ENCODE measurements at regions not wholly inside any gene's neighbourhood (a gene's known extent, or its start where the extent isn't known, plus 50 kb on each side); places are given as distances from the start of the nearest gene placed in this dataset.

GRCh38 chr6:96458771-96459170, 62.8 kb upstream of the UFL1 start:
- Histone ChIP-seq H2AFZ (ENCODE audit: low read length) (no peak overlapping the region), H4K20me1 (ENCODE audit: insufficient read depth, low read length) (no peaks in the 10 kb centered on the region), H3K79me2 (ENCODE audit: insufficient read depth, low read length) (no peaks in the 10 kb centered on the region), H3K36me3 (ENCODE audit: insufficient read depth, low read length) (no peaks in the 10 kb centered on the region), H3K27me3 (ENCODE audit: insufficient read depth, low read length) (no peaks in the 10 kb centered on the region), H3K9me3 (ENCODE audit: low read length) (no peaks in the 10 kb centered on the region), H3K27ac (ENCODE audit: low read depth, low read length, poor library complexity, severe bottlenecking) (no peak overlapping the region), H3K4me2 (ENCODE audit: low read length) (no peak overlapping the region), H3K4me1 (ENCODE audit: insufficient read depth, low read length, severe bottlenecking) (no peaks in the 10 kb centered on the region), H3K4me3 (ENCODE audit: low read depth, low read length, poor library complexity, severe bottlenecking) (no peak overlapping the region), H3K9ac (ENCODE audit: low read length) (no peak overlapping the region), H3F3A (ENCODE audit: insufficient read depth, low read length) (no peaks in the 10 kb centered on the region), H3K9me2 (ENCODE audit: low read depth, low read length) (no peaks in the 10 kb centered on the region)
- no peak for TF ChIP-seq EZH2 (IDR thresholded peaks at IDR 0.05; ENCODE audit: borderline replicate concordance, low read length)
- TF ChIP-seq CTCF (IDR thresholded peaks at IDR 0.05; ENCODE audit: low read length), result no peak

DNA sequence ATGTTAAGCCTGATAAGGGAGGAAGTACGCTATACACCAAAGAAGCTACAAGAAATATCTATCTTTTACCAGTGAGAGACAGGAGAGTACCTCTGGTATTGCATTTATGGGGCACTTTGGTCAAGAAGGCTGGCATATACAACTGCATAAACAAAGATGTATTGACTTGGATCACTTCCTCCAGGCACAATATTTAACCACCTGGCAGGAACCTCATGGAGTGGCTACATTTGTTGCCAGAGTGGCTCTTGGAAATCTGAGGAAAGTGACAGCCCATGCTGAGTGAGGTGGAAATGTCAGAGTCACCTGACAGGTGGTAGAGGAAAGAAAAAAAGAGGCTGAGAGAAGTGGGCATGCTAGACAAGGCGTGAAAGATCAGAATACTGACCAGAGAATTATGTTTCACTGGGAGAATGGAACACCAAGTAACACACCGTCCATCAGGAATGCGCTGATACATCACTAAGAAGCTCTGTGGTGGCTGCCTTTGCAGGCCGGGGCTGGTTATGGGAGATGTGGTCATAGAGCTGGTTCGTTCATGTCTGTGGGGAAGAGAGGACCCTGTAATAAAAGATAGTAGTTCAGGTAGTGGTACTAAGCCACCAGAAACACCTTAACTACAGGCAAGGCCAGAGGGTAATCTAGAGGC, 61.4 kb upstream of the UFL1 start:
- Histone ChIP-seq H3K4me3 (ENCODE audit: low read depth, low read length, poor library complexity, severe bottlenecking) (no peak overlapping the region), H3F3A (ENCODE audit: insufficient read depth, low read length) (no peaks in the 10 kb centered on the region), H3K9me3 (ENCODE audit: low read length) (no peaks in the 10 kb centered on the region), H3K4me1 (ENCODE audit: insufficient read depth, low read length, severe bottlenecking) (no peaks in the 10 kb centered on the region), H3K36me3 (ENCODE audit: insufficient read depth, low read length) (no peaks in the 10 kb centered on the region), H3K9ac (ENCODE audit: low read length) (no peak overlapping the region), H2AFZ (ENCODE audit: low read length) (no peak overlapping the region), H3K79me2 (ENCODE audit: insufficient read depth, low read length) (no peaks in the 10 kb centered on the region), H3K4me2 (ENCODE audit: low read length) (no peak overlapping the region), H3K27ac (ENCODE audit: low read depth, low read length, poor library complexity, severe bottlenecking) (no peak overlapping the region), H3K27me3 (ENCODE audit: insufficient read depth, low read length) (no peaks in the 10 kb centered on the region), H3K9me2 (ENCODE audit: low read depth, low read length) (no peaks in the 10 kb centered on the region), H4K20me1 (ENCODE audit: insufficient read depth, low read length) (no peaks in the 10 kb centered on the region)
- TF ChIP-seq EZH2 (IDR thresholded peaks at IDR 0.05; ENCODE audit: borderline replicate concordance, low read length) (no peak), CTCF (IDR thresholded peaks at IDR 0.05; ENCODE audit: low read length) (no peak)

- no peaks in the 10 kb centered on the region for H3K9me2 ChIP-seq (ENCODE audit: low read depth, low read length)
- H3K4me2 ChIP-seq (ENCODE audit: low read length), result no peak overlapping the region
- no peaks in the 10 kb centered on the region for H3K4me1 ChIP-seq (ENCODE audit: insufficient read depth, low read length, severe bottlenecking)
- no peaks in the 10 kb centered on the region for H3K79me2 ChIP-seq (ENCODE audit: insufficient read depth, low read length)
- no peaks in the 10 kb centered on the region for H3K36me3 ChIP-seq (ENCODE audit: insufficient read depth, low read length)
- H2AFZ ChIP-seq (ENCODE audit: low read length), result no peak overlapping the region
- H4K20me1 ChIP-seq (ENCODE audit: insufficient read depth, low read length), result no peaks in the 10 kb centered on the region
- TF ChIP-seq CTCF (IDR thresholded peaks at IDR 0.05; ENCODE audit: low read length), result no peak
- no peak for TF ChIP-seq EZH2 (IDR thresholded peaks at IDR 0.05; ENCODE audit: borderline replicate concordance, low read length)
- no peaks in the 10 kb centered on the region for H3F3A ChIP-seq (ENCODE audit: insufficient read depth, low read length)
- no peaks in the 10 kb centered on the region for H3K9me3 ChIP-seq (ENCODE audit: low read length)
- no peak overlapping the region for H3K9ac ChIP-seq (ENCODE audit: low read length)
- H3K27ac ChIP-seq (ENCODE audit: low read depth, low read length, poor library complexity, severe bottlenecking), result no peak overlapping the region
- no peak overlapping the region for H3K4me3 ChIP-seq (ENCODE audit: low read depth, low read length, poor library complexity, severe bottlenecking)
- no peaks in the 10 kb centered on the region for H3K27me3 ChIP-seq (ENCODE audit: insufficient read depth, low read length)
Observed at GRCh38 chr6:96465321-96465903, 56.2 kb upstream of the UFL1 start.
